ACHN (cell line): ENCODE measurements at regions not wholly inside any gene's neighbourhood (a gene's known extent, or its start where the extent isn't known, plus 50 kb on each side); places are given as distances from the start of the nearest gene placed in this dataset.
A peak's percentile ranks its signal among the peaks of the same experiment; 100 is the strongest.

Experiments
- DNase-seq: peaks from one replicate; pipeline ENCODE4 v3.0.0-alpha.2; 2015
- in situ Hi-C: cut with HindIII; loops from 2 replicates; pipeline ENCODE4 v1.10.0; 2017; ENCODE audit warnings: low sequenced_read_pairs, low pct_ligation_motif_present, low pct_unique_long_range_greater_than_20kb

DNA sequence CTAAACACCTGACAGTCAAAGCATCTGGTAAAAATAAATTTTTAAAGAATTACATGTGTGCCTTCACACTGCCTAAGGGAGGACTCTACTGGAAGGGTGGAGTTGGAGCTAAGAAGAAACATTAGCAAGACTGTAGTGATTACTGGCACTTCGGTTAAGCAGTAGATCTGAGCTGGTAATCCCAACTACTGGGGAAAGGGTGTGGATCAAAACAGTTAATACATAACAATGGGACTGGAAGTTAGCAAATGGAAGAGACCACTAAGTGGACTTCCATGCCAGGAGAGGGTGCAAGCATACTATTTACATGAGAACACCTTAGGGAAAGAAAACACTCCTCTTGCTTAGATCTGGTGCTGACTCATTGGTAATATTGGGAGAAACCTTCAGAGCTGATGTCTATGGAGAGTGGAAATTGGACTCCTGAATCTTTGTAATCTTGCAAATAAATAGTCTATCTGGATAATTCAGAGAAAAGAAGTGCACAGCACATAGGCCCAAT lies 519.6 kb upstream of the LINC00305 start:
- in situ Hi-C loops = no loop called here
- no peak for DNase-seq

DNA sequence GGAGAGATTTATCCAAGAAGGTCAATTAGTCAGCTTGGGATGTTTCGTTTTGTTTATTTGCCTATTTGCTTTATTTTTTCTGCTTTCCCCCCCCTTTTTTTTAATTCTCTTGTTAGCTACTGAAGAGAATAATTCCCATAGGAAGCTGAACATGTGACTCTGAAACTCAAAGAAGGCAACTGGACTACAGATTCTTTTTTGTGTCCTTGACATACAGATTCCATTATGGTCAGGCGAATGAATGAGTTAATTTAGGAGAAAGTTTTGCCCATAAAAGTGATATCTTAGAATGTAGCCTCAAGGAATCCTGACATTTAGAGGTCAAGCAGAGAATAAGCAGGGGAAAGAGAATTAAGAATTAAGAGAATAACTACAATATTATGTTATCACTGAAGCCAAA lies 514.2 kb upstream of the LINC00305 start:
- in situ Hi-C loops = no loop called here
- no peak for DNase-seq

DNA sequence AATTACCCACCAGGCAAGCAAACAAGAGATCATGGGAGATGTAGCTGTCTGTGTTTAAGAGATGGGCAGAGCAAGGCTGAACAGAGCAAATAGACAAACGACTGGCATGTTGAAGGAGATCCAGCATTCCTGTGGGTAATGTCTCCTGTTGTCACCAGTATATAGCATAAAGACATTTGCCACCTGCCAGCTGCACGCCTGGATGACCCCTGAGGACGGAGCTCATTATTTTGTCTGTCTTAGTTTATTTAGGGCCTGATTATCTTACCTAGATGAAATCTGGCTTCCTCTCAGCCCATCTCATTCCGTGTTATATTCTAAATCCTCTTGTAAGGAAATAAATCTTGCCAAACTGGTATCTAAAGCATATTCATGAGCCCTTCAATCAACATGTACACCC lies 510.3 kb upstream of the LINC00305 start:
- in situ Hi-C loops = no loop called here
- DNase-seq = no peak

DNA sequence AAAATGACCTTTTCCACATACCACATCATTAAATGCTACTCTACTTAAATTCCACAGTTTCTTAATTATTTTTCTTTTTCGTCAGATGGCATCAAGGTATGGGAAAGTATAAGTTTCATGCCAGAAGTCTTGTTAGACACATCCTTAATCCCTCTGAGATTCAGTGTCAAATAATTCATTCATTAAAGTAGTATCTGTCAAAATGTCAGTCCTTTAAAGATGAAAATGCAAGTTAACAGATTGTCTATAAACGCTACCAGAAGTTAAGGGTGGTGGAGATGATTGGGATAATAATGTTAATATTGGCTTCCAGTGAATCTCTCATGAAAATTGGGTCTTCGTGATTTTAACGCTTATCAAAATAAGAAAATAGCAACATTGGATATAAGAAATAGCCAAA lies 504.2 kb upstream of the LINC00305 start:
- in situ Hi-C loops = no loop called here
- DNase-seq = no peak

DNA sequence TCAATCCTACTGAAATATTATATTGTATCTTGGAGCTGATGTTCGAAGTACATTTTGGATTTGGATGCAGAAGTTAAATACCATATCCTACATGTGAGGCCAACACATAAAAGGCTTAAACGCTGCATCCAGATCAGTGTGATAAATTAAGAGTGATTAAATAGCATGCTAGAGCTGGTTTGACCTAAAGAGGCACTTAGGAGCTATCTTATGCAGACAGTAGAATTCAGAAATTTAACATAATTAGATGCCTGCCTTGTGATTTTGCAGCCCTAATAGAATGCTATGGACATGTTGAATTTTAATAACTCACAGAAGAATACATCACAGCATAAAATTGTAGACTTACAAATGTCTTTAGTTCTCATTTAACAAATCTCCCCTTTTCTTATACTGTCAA lies 501.2 kb upstream of the LINC00305 start:
- DNase-seq = no peak
- in situ Hi-C loops = no loop called here

DNA sequence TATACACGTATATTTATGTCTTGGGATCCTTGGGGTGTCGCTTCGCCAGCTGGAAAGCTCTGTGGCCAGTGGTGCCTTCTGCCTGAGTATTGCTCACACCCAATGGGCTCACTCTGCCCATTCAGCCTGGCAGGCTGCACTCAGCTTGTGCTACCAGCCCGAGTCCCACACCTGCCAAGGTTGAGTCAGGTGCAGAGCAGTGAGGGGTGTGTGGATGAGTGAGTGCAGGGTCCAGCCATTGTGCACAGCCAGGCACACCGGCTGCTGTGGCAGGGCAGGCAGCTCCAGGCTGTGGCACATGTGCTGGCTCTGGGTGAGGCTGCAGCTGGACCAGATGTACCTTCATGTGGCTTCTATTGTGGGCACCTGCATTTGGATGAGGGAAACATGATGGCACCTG lies 496.9 kb upstream of the LINC00305 start:
- DNase-seq = no peak
- in situ Hi-C loops = no loop called here

DNA sequence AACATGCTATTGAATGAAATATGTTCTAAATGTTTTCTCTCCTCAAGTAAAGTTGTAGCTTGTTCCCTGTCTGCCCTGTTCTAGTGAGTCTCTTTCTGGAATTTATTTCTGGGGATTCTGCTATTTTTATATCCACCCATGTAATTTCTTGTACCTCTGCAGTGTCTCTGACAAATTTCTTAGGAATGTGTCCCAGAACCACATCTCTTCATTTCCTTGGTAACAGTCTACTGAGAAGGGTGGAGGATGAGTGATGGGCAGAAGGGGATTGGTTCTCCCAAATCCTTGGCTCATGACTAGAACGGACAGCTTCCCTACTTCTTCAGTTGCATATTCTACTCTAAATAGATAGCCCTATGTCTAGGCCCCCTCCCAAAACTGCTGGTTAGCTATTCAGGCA lies 490.6 kb upstream of the LINC00305 start:
- in situ Hi-C loops = no loop called here
- peak; percentile 41 for DNase-seq

DNA sequence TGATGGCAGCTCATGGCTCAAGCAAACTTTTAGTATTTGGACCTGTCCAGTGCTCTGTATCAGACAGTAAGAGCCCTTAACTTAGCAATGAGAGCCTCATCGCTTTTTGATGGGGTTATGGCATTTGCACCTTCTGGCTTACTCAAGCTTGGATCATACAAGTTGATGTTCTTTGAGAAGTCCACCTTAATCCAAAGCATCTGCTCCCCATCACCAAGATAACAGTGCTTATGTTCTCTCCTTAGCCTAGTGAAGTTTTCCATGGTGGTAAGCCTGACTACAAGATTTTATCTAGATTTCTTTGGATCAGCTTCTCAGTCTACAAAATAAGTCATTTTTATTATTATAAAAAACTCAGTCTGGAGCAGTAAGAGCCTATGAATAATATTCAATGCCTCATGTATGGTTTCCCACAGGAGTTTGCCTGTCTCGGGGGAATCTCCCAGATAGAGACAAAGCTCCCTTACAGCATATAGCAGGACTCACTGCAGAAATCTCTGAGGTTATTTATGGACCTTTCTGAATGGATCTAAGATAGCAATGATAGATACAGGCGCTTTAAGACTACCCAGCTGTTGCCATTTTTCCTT lies 472.2 kb upstream of the LINC00305 start:
- no peak for DNase-seq
- in situ Hi-C loops = no loop called here

DNA sequence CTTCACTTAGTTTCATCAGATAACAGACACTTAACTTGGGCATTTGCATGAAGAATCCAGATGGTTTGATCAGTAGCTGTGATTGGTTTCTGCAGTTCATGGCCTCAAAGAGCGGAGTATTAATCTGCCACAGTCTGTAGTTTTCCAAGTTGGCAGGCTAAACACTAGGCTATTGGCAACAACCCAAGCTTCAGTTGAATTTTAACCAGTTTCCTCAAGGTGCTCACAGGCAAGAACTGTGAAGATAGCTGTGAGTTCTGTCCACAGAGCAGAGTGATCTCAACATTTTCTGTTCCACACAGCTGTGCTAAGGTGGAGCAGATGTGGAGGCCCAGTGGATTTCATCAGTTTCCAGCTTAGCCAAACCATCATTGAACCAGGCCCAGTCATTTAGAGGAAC lies 469.5 kb upstream of the LINC00305 start:
- in situ Hi-C loops = no loop called here
- peak; percentile 35 for DNase-seq

DNA sequence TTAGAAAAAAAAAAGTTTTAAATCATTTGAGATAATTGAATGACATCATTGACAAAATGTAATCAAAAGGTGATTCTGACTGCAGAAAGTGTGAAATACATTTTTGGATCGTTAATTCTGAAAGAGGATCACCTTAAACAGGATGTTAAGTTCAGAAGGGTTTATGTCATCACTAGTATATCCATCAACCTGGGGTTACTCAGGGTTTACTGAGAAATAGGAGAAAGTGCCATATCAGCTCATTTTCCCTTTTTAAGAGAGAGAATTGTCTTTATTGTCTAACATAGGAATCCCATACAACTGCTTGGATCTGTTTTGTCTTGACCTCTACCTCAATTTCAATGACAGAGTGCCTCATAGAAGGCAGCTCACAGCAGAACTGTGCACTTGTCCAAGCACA lies 466.1 kb upstream of the LINC00305 start:
- DNase-seq = no peak
- in situ Hi-C loops = no loop called here

DNA sequence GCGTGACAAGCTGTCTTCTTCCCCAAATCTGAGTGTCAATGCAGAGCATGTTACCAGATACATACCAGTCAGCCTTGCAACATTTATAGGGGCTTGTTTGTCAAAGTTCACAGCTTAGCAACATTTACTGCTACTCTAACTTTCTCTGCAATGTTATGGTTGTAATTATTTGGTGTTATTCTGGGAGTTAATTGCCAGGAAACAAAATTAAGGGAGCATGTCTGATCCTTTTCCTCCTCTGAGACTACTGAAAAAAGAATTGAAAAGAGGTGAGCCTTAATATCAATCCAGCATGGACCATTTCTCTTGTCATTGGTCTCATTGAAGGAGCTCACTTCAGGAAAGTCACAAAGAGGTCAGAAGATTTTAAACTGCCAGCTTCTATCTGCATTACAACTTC lies 465.6 kb upstream of the LINC00305 start:
- DNase-seq = no peak
- in situ Hi-C loops = no loop called here

DNA sequence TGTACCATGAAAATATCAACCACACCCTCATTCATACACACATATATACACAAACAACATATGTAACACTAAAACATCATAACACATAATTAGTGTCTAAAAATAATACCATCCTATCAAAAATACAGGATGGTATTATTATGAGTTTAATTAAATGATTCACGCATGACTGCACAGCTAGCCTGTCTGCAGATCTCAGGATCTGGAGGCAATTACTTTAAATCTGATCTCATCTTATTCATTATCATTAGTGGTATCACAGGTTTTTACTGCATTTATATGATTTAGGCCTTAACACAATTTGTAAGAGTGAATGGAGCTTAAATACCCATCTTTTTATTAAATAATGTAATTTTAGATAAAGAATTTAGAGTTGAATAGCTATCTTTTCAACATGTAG lies 443.4 kb upstream of the LINC00305 start:
- in situ Hi-C loops = no loop called here
- DNase-seq = no peak

DNA sequence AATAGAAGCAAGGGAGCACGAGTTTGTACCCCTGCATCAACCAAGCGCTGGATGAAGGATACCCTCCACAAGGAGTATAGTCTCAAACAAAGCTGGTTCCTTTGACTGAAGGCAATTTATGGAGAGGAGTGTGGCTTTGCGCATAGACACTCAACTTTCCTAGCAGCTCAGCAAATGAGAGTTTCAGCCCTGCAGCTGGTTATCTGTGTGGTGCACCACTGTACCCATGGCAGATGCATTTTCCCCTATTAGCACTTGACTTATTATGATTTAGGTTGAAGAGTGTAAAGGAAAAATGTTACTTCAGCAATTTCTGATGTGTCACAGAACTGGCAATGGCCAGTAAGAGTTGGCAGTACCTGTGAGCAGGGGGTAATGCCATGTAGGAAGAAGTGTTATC lies 440.1 kb upstream of the LINC00305 start:
- DNase-seq = no peak
- in situ Hi-C loops = no loop called here

DNA sequence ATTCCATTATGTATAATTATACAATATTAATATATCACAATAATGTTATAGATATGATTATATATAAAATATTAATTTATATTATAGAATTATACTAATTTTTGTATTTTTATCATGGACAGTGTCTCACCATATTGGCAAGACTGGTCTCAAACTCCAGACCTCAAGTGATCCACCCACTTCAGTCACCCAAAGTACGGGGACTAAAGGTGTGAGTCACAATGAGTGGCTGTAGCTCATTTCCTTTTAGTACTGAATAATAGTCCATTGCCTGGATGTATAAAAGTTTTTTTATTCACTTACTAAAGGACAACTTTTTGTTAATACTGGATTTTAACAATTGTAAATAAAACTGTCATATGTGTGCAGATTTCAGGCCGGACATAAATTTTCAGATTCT lies 417.6 kb upstream of the LINC00305 start:
- DNase-seq = no peak
- in situ Hi-C loops = no loop called here

DNA sequence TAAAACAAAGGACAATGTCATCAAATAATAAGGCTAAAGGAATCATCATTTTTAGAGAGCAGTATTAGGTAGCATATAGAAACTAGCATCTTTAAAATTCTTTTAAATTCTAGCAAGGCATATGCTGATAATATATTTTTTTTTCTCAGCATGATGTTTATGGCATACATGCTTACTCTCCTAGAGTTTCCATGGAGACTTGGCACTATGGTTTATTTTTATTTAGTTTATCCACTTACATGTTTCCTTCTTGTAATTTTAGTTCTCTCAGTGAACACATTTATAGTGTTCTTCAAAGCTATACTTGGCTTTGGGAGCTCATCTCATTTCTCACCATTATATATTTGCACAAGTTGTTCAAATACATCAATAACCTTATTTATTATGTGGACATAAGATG lies 413.8 kb upstream of the LINC00305 start:
- in situ Hi-C loops = no loop called here
- DNase-seq = no peak

DNA sequence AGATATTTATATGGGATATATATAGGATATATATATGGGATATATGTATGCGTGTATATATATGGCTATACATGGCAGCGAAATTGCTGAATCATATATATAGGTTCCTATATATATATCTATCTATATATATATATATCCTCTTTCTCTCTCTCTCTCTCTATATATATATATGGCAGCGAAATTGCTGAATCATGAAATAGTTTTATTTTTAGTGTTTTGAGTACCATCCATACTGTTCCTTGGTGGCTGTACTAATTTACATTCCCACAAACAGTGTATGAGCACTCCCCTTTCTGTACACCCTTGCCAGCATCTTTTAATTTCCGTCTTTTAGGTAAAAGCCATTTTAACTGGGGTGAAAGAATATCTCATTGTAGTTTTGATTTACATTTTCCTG lies 397.6 kb upstream of the LINC00305 start:
- DNase-seq = no peak
- in situ Hi-C loops = no loop called here

DNA sequence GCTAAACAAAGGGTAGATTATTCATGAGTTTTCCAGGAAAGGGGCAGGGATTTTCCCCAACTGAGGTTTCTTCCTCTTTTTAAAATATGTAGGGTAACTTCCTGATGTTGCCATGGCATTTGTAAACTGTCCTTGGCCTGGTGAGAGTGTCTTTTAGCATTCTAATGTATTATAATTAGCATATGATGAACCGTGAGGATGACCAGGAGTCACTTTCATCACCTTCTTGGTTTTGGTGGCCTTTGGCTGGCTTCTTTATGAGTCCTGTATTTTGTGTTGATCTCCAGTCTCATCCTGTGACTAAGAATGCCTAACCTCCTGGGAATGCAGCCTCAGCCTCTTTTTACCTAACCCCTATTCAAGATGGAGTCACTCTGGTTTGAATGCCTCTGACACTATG lies 391.0 kb upstream of the LINC00305 start:
- in situ Hi-C loops = no loop called here
- DNase-seq = no peak

DNA sequence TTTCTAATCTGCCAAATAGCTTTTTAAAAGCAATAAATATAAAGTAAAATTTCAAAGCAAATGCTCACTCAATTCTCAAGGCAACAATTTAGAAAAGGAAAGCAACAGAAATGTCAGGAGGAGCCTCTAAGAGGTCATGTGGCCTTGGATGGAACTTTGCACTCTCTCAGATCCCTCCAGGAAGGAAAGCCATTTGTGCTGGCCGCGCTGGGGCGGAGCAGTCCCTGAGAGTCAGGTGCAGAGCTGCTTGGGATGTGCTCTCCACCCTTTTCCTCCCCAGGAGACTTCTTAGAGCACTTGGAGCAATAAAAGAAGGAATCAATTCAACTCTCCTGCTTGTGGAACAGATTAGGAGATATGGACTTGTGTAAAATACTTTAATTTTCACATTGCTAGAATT lies 379.8 kb upstream of the LINC00305 start:
- in situ Hi-C loops = no loop called here

DNA sequence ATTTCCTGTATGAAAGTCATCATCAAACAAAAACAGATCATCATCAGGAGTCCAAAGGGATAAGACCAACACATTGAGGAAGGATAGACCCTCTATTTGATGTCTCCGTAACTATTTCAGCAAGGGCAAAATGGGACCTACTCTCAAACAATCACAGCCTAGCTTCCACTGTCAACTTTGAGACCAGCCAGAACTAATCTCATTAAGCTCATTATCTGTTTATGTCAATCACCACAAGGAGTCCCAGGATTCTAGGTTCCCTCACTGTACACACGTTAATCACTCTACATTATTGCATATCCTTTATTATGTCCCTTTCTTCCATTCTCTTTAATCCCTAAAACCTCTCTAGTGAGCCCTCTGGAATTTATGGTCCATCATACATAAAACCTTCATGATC lies 370.3 kb upstream of the LINC00305 start:
- no peak for DNase-seq
- in situ Hi-C loops = no loop called here

More for the DNA sequence above, 379.8 kb upstream of the LINC00305 start:
- no peak for DNase-seq

DNA sequence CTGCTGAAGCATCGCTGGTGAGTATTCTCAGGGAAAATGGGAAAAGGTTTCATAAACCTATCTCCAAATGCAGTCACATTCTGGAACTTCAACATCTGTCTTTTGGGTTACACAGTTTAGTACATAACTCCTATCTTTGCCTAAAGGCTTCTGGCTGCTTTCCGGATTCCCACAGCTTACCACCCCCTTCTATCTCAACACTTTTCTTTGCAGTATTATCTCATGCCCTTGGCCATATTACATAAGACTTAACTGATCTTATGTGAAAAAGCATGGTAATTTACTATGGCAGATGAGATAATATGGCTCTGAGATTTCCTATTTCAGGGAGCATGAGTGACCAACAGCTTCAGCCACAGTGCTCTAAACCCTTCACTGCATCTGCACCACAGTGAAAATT lies 369.3 kb upstream of the LINC00305 start:
- in situ Hi-C loops = no loop called here
- DNase-seq = no peak

DNA sequence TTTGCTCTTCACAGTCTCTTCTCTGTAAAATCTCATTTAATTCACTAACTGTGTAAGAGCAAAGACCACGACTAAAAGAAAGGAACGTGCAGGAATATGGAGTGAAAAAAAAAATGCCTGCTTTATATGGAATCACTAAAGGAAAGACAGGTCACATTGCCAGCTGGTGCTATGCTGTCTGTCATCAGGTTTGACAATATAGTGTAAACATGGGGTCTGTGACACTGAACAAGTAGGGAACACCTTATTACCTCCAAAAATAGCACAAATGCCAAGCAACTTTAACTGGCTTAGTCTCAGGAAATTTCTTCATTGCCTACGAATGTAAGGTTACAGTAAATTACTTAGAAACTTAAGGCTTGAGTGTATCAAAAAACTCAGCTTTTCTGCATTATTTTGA lies 364.5 kb upstream of the LINC00305 start:
- no peak for DNase-seq
- in situ Hi-C loops = no loop called here
